IMR-90 (cell line): ENCODE measurements at regions not wholly inside any gene's neighbourhood (a gene's known extent, or its start where the extent isn't known, plus 50 kb on each side); places are given as distances from the start of the nearest gene placed in this dataset.

ENCODE experiments used
- ATAC-seq: fragments of 200-7000 bp; cut with Tn5 transposase; 2 replicates; pipeline ENCODE4 v1.9.1; 2020; ENCODE audit warnings: low read depth, mild to moderate bottlenecking, moderate library complexity
- BruUV-seq: library from RNA; stranded (reverse); fragments of 400-500 nt; replicated peaks from 2 replicates; lab custom pipeline; 2021; lab: Mats Ljungman, UMichigan
- CTCF ChIA-PET: fragments of 300-600 bp; formaldehyde crosslinking; extraction: SDS; loops from one replicate; lab custom pipeline; 2021; ENCODE audit warnings: antibody characterized with exemption; lab: Yijun Ruan, JAX
- POLR2A ChIA-PET: fragments of 300-600 bp; sonication (Branson Sonifier 250); formaldehyde crosslinking; loops from one replicate; lab custom pipeline; 2022; ENCODE audit warnings: antibody characterized with exemption; ENCODE audit not compliant: unreplicated experiment; lab: Charles Lee
- DNase-seq: peaks from one replicate; pipeline ENCODE4 v3.0.0; 2013
- H2AFZ ChIP-seq: replicated peaks from 2 replicates; pipeline ENCODE3; 2013; ENCODE audit warnings: low read length, mild to moderate bottlenecking; ENCODE audit not compliant: poor library complexity
- H2AK5ac ChIP-seq: 2 replicates; pipeline ENCODE4 v1.6.1; 2013; ENCODE audit warnings: low read depth, low read length, inconsistent platforms
- H2AK9ac ChIP-seq: replicated peaks from 2 replicates; pipeline ENCODE3; 2013; ENCODE audit warnings: mild to moderate bottlenecking, low read depth, low read length, moderate library complexity; ENCODE audit not compliant: poor library complexity
- H2BK120ac ChIP-seq: 2 replicates; pipeline ENCODE4 v1.6.1; 2013; ENCODE audit warnings: low read depth, low read length, inconsistent platforms
- H2BK15ac ChIP-seq: 3 replicates; pipeline ENCODE4 v1.6.1; 2013; ENCODE audit warnings: low read depth, low read length, inconsistent platforms
- H2BK20ac ChIP-seq: 2 replicates; pipeline ENCODE4 v1.6.1; 2013; ENCODE audit warnings: low read depth, mild to moderate bottlenecking, inconsistent platforms, low read length, moderate library complexity
- H2BK5ac ChIP-seq: 2 replicates; pipeline ENCODE4 v1.6.1; 2013; ENCODE audit warnings: mild to moderate bottlenecking, low read depth, low read length, inconsistent platforms; ENCODE audit not compliant: poor library complexity, severe bottlenecking
- H3K14ac ChIP-seq: replicated peaks from 2 replicates; pipeline ENCODE4 v1.6.1; 2013; ENCODE audit warnings: low read depth, low read length, inconsistent platforms
- H3K18ac ChIP-seq: 2 replicates; pipeline ENCODE4 v1.6.1; 2013; ENCODE audit warnings: low read depth, low read length, control low read depth
- H3K23ac ChIP-seq: 2 replicates; pipeline ENCODE4 v1.6.1; 2013; ENCODE audit warnings: low read depth, low read length, inconsistent platforms
- H3K27ac ChIP-seq: 2 replicates; pipeline ENCODE4 v1.5.1; 2013; ENCODE audit warnings: mild to moderate bottlenecking, control low read depth, low read length; ENCODE audit not compliant: insufficient read depth
- H3K27me3 ChIP-seq: 2 replicates; pipeline ENCODE4 v1.6.1; 2013; ENCODE audit warnings: low read length; ENCODE audit not compliant: control insufficient read depth, insufficient read depth
- H3K36me3 ChIP-seq: 2 replicates; pipeline ENCODE4 v1.6.1; 2013; ENCODE audit warnings: low read length, mixed read lengths; ENCODE audit not compliant: control insufficient read depth, insufficient read depth
- H3K4ac ChIP-seq: 2 replicates; pipeline ENCODE4 v1.6.1; 2013; ENCODE audit warnings: low read depth, low read length, inconsistent platforms
- H3K4me1 ChIP-seq: 2 replicates; pipeline ENCODE4 v1.6.1; 2013; ENCODE audit warnings: low read length, mixed read lengths; ENCODE audit not compliant: control insufficient read depth, insufficient read depth
- H3K4me2 ChIP-seq: 2 replicates; pipeline ENCODE4 v1.6.1; 2013; ENCODE audit warnings: low read depth, mild to moderate bottlenecking, control low read depth, low read length, moderate library complexity
- H3K4me3 ChIP-seq: 2 replicates; pipeline ENCODE4 v1.5.1; 2013; ENCODE audit warnings: low read depth, mild to moderate bottlenecking, control low read depth, low read length, moderate library complexity; ENCODE audit not compliant: insufficient read depth
- H3K56ac ChIP-seq: 2 replicates; pipeline ENCODE4 v1.6.1; 2013; ENCODE audit warnings: low read length, inconsistent platforms; ENCODE audit not compliant: insufficient read depth; ENCODE audit errors: extremely low read depth
- H3K79me1 ChIP-seq, 2 experiments: 2 replicates each; pipeline ENCODE4 v1.6.1; 2013; ENCODE audit warnings: low read length in 2 of 2, inconsistent platforms in 1 of 2, low read depth in 1 of 2
- H3K9ac ChIP-seq: 2 replicates; pipeline ENCODE4 v1.6.1; 2013; ENCODE audit warnings: low read depth, low read length, control low read depth
- H3K9me1 ChIP-seq: 2 replicates; pipeline ENCODE4 v1.6.1; 2013; ENCODE audit warnings: low read length, inconsistent platforms; ENCODE audit not compliant: insufficient read depth
- H3K9me3 ChIP-seq: 2 replicates; pipeline ENCODE4 v1.6.1; 2013; ENCODE audit warnings: low read length; ENCODE audit not compliant: control insufficient read depth, insufficient read depth
- H4K20me1 ChIP-seq: 2 replicates; pipeline ENCODE4 v1.6.1; 2013; ENCODE audit warnings: low read length, inconsistent platforms; ENCODE audit not compliant: insufficient read depth
- H4K5ac ChIP-seq: 2 replicates; pipeline ENCODE4 v1.6.1; 2013; ENCODE audit warnings: mild to moderate bottlenecking, low read depth, low read length, control low read depth
- H4K8ac ChIP-seq, 2 experiments: 2 replicates each; pipeline ENCODE4 v1.6.1; 2013; ENCODE audit warnings: low read depth in 2 of 2, low read length in 2 of 2, control low read depth in 1 of 2, inconsistent platforms in 1 of 2
- H4K91ac ChIP-seq: 2 replicates; pipeline ENCODE4 v1.6.1; 2013; ENCODE audit warnings: low read depth, low read length, inconsistent platforms; ENCODE audit not compliant: insufficient read depth
- CEBPB ChIP-seq: IDR thresholded peaks from 2 replicates; pipeline ENCODE4 v1.6.1; 2012; ENCODE audit warnings: low read depth, low read length, improper control_type of control experiment
- CHD1 ChIP-seq: IDR thresholded peaks from 2 replicates; pipeline ENCODE4 v1.6.1; 2012; ENCODE audit warnings: low read depth, low read length, improper control_type of control experiment
- MAFK ChIP-seq: IDR thresholded peaks from 2 replicates; pipeline ENCODE4 v1.6.1; 2012; ENCODE audit warnings: low read depth, low read length, improper control_type of control experiment
- USF2 ChIP-seq: fragments of 150-350 bp; IDR thresholded peaks from 2 replicates; pipeline ENCODE4 v1.6.1; 2017; ENCODE audit warnings: mild to moderate bottlenecking, antibody characterized with exemption, low read length, low read depth
- WGBS, 2 experiments: methylation state at CpG; one replicate each; pipeline versions ENCODE4 v1.1.5 to v1.1.7; 2013; ENCODE audit warnings: missing lambda C conversion rate in 2 of 2; ENCODE audit not compliant: insufficient read length in 1 of 2; ENCODE audit errors: extremely low coverage in 2 of 2; 5-methylcytosine and 5-hydroxymethylcytosine counted together
- dilution Hi-C: fragments of 300-500 bp; cut with HindIII; formaldehyde crosslinking; loops from one replicate; pipeline ENCODE4 v1.14.3; 2018; ENCODE audit warnings: low sequenced_read_pairs; ENCODE audit not compliant: unreplicated experiment
- in situ Hi-C: fragments of 300-500 bp; cut with MboI; formaldehyde crosslinking; loops from 3 replicates; pipeline ENCODE4 v1.14.3; 2019; ENCODE audit warnings: low sequenced_read_pairs, inconsistent platforms, mixed read lengths
- intact Hi-C: fragments of 100-400 bp; cut with micrococcal nuclease; formaldehyde crosslinking; loops from 2 replicates; pipeline ENCODE4 v1.10.0; 2022

- Histone ChIP-seq H3K27ac (no peak overlapping the region), H2BK20ac (peak overlapping the region; percentile 61; the same call in 1 of the 2 replicates), H3K4me1 (peaks cover 8% of the 10 kb centered on the region), H3K56ac (no peak overlapping the region), H4K20me1 (no peaks in the 10 kb centered on the region), H3K9me3 (no peaks in the 10 kb centered on the region; the same call in 1 of the 2 replicates), H4K91ac (peak overlapping the region; percentile 5; the same call in 1 of the 2 replicates), H2BK5ac (no peak overlapping the region), H3K9me1 (peaks cover 3% of the 10 kb centered on the region), H3K4ac (peak overlapping the region; percentile 54), H4K8ac (no peak overlapping the region; a peak in 1 of 4 replicates), H3K79me1 (no peaks in the 10 kb centered on the region; a peak in 1 of 4 replicates), H3K14ac (peak overlapping the region; percentile 65), H2AK5ac (peak overlapping the region; percentile 25), H3K4me2 (no peak overlapping the region), H2AK9ac (no peak overlapping the region), H3K23ac (no peak overlapping the region), H4K5ac (no peak overlapping the region), H2AFZ (no peak overlapping the region), H3K36me3 (no peaks in the 10 kb centered on the region), H2BK15ac (peak overlapping the region; percentile 7; the same call in 1 of the 3 replicates), H2BK120ac (peak overlapping the region; percentile 52; the same call in 1 of the 2 replicates), H3K9ac (no peak overlapping the region), H3K4me3 (no peak overlapping the region), H3K18ac (peak overlapping the region; percentile 79; the same call in 1 of the 2 replicates), H3K27me3 (no peaks in the 10 kb centered on the region)
- in situ Hi-C loops: no loop called here
- no peak for ATAC-seq
- ChIA-PET POLR2A (no interaction called here), CTCF (no interaction called here)
- intact Hi-C loops: loop anchor here (10.0 kb wide), 1 partner anchor 218 kb away; no protein-coding TSS in a partner anchor
- WGBS, 2 experiments: 80% methylated on average over 1 of the region's 5 CpGs; no CpG with 5 or more reads in 1 of the 2 experiments
- no peak for DNase-seq
- dilution Hi-C loops: no loop called here
- no peak for TF ChIP-seq CHD1
- no peak for TF ChIP-seq CEBPB
- TF ChIP-seq MAFK: no peak
- TF ChIP-seq USF2: no peak
- no TSS peak for BruUV-seq
Measured at GRCh38 chr7:40983111-40983510, 719.8 kb downstream of the INHBA start.
